Kidney (tissue), 13 donors: ENCODE measurements at regions not wholly inside any gene's neighbourhood (a gene's known extent, or its start where the extent isn't known, plus 50 kb on each side); places are given as distances from the start of the nearest gene placed in this dataset.

Experiments used
- DNase-seq, 5 donors: peaks; one replicate each; pipeline ENCODE4 v3.0.0-alpha.2; 2013 to 2020
- FAIRE-seq: peaks from 2 replicates; lab custom pipeline; 2012; peaks lifted over from hg19 to GRCh38; lab: Jason Lieb, UNC
- H3K27ac ChIP-seq, 2 donors: one replicate each; pipeline ENCODE4 v1.7.0; 2013; ENCODE audit warnings: low read depth in 2 of 2, low read length in 2 of 2, inconsistent platforms in 1 of 2
- H3K27me3 ChIP-seq: one replicate; pipeline ENCODE4 v1.7.1; 2013; ENCODE audit warnings: low read length, inconsistent platforms; ENCODE audit not compliant: control insufficient read depth, insufficient read depth
- H3K36me3 ChIP-seq, 3 donors: one replicate each; pipeline versions ENCODE4 v1.7.0 to v1.7.1; 2013; ENCODE audit warnings: low read length in 3 of 3, control low read depth in 1 of 3, inconsistent platforms in 1 of 3; ENCODE audit not compliant: insufficient read depth in 3 of 3, control insufficient read depth in 2 of 3
- H3K4me1 ChIP-seq, 3 donors: one replicate each; pipeline versions ENCODE4 v1.7.0 to v1.7.1; 2013; ENCODE audit warnings: low read length in 3 of 3, inconsistent platforms in 1 of 3, low read depth in 1 of 3; ENCODE audit not compliant: control insufficient read depth in 2 of 3, insufficient read depth in 2 of 3
- H3K4me3 ChIP-seq, 3 donors: one replicate each; pipeline versions ENCODE4 v1.7.0 to v1.8.1; 2013; ENCODE audit warnings: low read length in 3 of 3, control low read depth in 1 of 3, inconsistent platforms in 1 of 3
- H3K9ac ChIP-seq, 3 donors: one replicate each; pipeline versions ENCODE4 v1.7.0 to v1.7.1; 2013; ENCODE audit warnings: low read length in 3 of 3, control low read depth in 1 of 3, inconsistent platforms in 1 of 3
- H3K9me3 ChIP-seq, 3 donors: one replicate each; pipeline versions ENCODE4 v1.7.0 to v1.7.1; 2013; ENCODE audit warnings: low read length in 3 of 3, control low read depth in 1 of 3, inconsistent platforms in 1 of 3; ENCODE audit not compliant: control insufficient read depth in 2 of 3, insufficient read depth in 1 of 3
- CTCF ChIP-seq: IDR thresholded peaks from 3 replicates; pipeline ENCODE4 v1.5.1; 2012; ENCODE audit warnings: mild to moderate bottlenecking, moderate library complexity, borderline replicate concordance; ENCODE audit not compliant: insufficient read depth; ENCODE audit errors: extremely low read depth
- intact Hi-C: fragments of 100-400 bp; cut with DNase I; formaldehyde crosslinking; loops from one replicate; pipeline ENCODE4 v1.11.1; 2022
- donor health status: control.
- donor health status: control.
- donor health status: control.
- donor health status: control.
- donor health status: control.
- donor health status: DM: yes; HTN: yes; CAD: no.
- donor health status: Normal renal cell carcinoma (clear cell type).

GRCh38 chr14:47826809-47827208 is 151.4 kb upstream of the MDGA2 start:
- no peaks in the 10 kb centered on the region for H3K36me3 ChIP-seq
- no peak overlapping the region for H3K27ac ChIP-seq
- TF ChIP-seq CTCF = no peak
- FAIRE-seq (no peak), DNase-seq (no peak)
- H3K9me3 ChIP-seq = no peaks in the 10 kb centered on the region
- H3K4me3 ChIP-seq = no peak overlapping the region
- no peak overlapping the region for H3K9ac ChIP-seq
- no peaks in the 10 kb centered on the region for H3K27me3 ChIP-seq
- intact Hi-C loops = no loop called here
- no peaks in the 10 kb centered on the region for H3K4me1 ChIP-seq

- no peaks in the 10 kb centered on the region for H3K27me3 ChIP-seq
- no peaks in the 10 kb centered on the region for H3K4me1 ChIP-seq
- intact Hi-C loops = no loop called here
- FAIRE-seq (no peak), DNase-seq (no peak)
- no peak overlapping the region for H3K9ac ChIP-seq
- TF ChIP-seq CTCF = no peak
- peaks cover 0 to 2% (median 0%) of the 10 kb centered on the region in 3 donors for H3K9me3 ChIP-seq
- no peak overlapping the region for H3K4me3 ChIP-seq
- no peak overlapping the region for H3K27ac ChIP-seq
- H3K36me3 ChIP-seq = no peaks in the 10 kb centered on the region
These were observed 146.9 kb upstream of the MDGA2 start for GRCh38 chr14:47822326-47822725.

GRCh38 chr14:47821135-47821534 is 145.7 kb upstream of the MDGA2 start:
- H3K4me1 ChIP-seq = no peaks in the 10 kb centered on the region
- no peak for TF ChIP-seq CTCF
- H3K4me3 ChIP-seq = no peak overlapping the region
- H3K9me3 ChIP-seq = peaks cover 0 to 2% (median 0%) of the 10 kb centered on the region in 3 donors
- no peak overlapping the region for H3K9ac ChIP-seq
- DNase-seq (no peak), FAIRE-seq (no peak)
- H3K27ac ChIP-seq = no peak overlapping the region
- no peaks in the 10 kb centered on the region for H3K27me3 ChIP-seq
- intact Hi-C loops = no loop called here
- H3K36me3 ChIP-seq = no peaks in the 10 kb centered on the region

- Histone ChIP-seq H3K27ac (no peak overlapping the region), H3K9ac (no peak overlapping the region), H3K4me1 (no peaks in the 10 kb centered on the region), H3K27me3 (no peaks in the 10 kb centered on the region), H3K9me3 (no peaks in the 10 kb centered on the region), H3K4me3 (no peak overlapping the region), H3K36me3 (no peaks in the 10 kb centered on the region)
- FAIRE-seq = no peak
- intact Hi-C loops = no loop called here
- DNase-seq = no peak
- TF ChIP-seq CTCF = no peak
These were observed 115.1 kb upstream of the MDGA2 start for GRCh38 chr14:47790477-47790876.
